Fibroblast of lung (primary cell): ENCODE measurements at regions not wholly inside any gene's neighbourhood (a gene's known extent, or its start where the extent isn't known, plus 50 kb on each side); places are given as distances from the start of the nearest gene placed in this dataset.

Source experiments
- CTCF ChIP-seq, 2 donors: IDR thresholded peaks in 1 of 2; conservative IDR thresholded peaks in 1 of 2; 1 replicate in 1 of 2; 2 replicates in 1 of 2; pipeline ENCODE4 v1.5.1; 2011 to 2012; ENCODE audit warnings: low read length in 2 of 2, control low read depth in 1 of 2, inconsistent platforms in 1 of 2, low read depth in 1 of 2, mild to moderate bottlenecking in 1 of 2
- EZH2 ChIP-seq: IDR thresholded peaks from 2 replicates; pipeline ENCODE4 v1.5.1; 2012; ENCODE audit warnings: low read length, control low read depth, mild to moderate bottlenecking; ENCODE audit errors: missing control alignments

- no peak for TF ChIP-seq EZH2
- TF ChIP-seq CTCF (conservative IDR thresholded peaks at IDR 0.05 in 1 of 2, IDR thresholded peaks at IDR 0.05 in 1 of 2; ENCODE audit: low read depth in 1 of 2, low read length in 2 of 2): no peak
Observed at GRCh38 chr1:29959356-29959755, 723.0 kb downstream of the PTPRU start.
